SK-N-SH treated with all-trans-retinoic acid at 6 μM for 48 hours (cell line): ENCODE measurements at regions not wholly inside any gene's neighbourhood (a gene's known extent, or its start where the extent isn't known, plus 50 kb on each side); places are given as distances from the start of the nearest gene placed in this dataset.

ENCODE experiments used
- BACH2 ChIP-seq: fragments of 250-450 bp; sonication (Bioruptor Pico); IDR thresholded peaks from 2 replicates; pipeline ENCODE4 v1.9.0; 2021; ENCODE audit warnings: mild to moderate bottlenecking, borderline replicate concordance
- ESRRG ChIP-seq: fragments of 250-450 bp; sonication (Bioruptor Pico); IDR thresholded peaks from 2 replicates; pipeline ENCODE4 v1.6.1; 2021; ENCODE audit warnings: mild to moderate bottlenecking
- GLIS3 ChIP-seq: fragments of 250-450 bp; sonication (Bioruptor Pico); IDR thresholded peaks from 2 replicates; pipeline ENCODE4 v1.5.0; 2020; ENCODE audit warnings: mild to moderate bottlenecking, moderate library complexity
- ISL1 ChIP-seq: fragments of 250-450 bp; sonication (Bioruptor Pico); IDR thresholded peaks from 2 replicates; pipeline ENCODE4 v2.1.2; 2022; ENCODE audit warnings: mild to moderate bottlenecking, moderate library complexity
- OSR1 ChIP-seq: fragments of 250-450 bp; sonication (Bioruptor Pico); IDR thresholded peaks from 2 replicates; pipeline ENCODE4 v1.8.0; 2022; ENCODE audit warnings: moderate library complexity, mild to moderate bottlenecking, inconsistent platforms
- SNAI2 ChIP-seq: fragments of 250-450 bp; sonication (Bioruptor Pico); IDR thresholded peaks from 2 replicates; pipeline ENCODE4 v1.5.0; 2020; ENCODE audit warnings: mild to moderate bottlenecking, moderate library complexity
- TCF4 ChIP-seq: fragments of 250-450 bp; sonication (Bioruptor Pico); IDR thresholded peaks from 2 replicates; pipeline ENCODE4 v1.8.0; 2021; ENCODE audit warnings: mild to moderate bottlenecking, moderate library complexity, borderline replicate concordance
- ZFP3 ChIP-seq: fragments of 250-450 bp; sonication (Bioruptor Pico); IDR thresholded peaks from 2 replicates; pipeline ENCODE4 v1.5.0; 2020; ENCODE audit warnings: mild to moderate bottlenecking, moderate library complexity
- ZFP30 ChIP-seq: fragments of 450-650 bp; formaldehyde crosslinking; IDR thresholded peaks from 2 replicates; pipeline ENCODE4 v1.5.0; 2022; ENCODE audit warnings: mild to moderate bottlenecking, moderate library complexity
- ZNF565 ChIP-seq: fragments of 450-650 bp; formaldehyde crosslinking; conservative IDR thresholded peaks from 2 replicates; pipeline ENCODE4 v1.5.0; 2020; ENCODE audit warnings: low read depth, mild to moderate bottlenecking, moderate library complexity
- ZNF70 ChIP-seq: fragments of 450-650 bp; formaldehyde crosslinking; IDR thresholded peaks from 2 replicates; pipeline ENCODE4 v1.5.0; 2020; ENCODE audit warnings: mild to moderate bottlenecking, moderate library complexity
- TF ChIP-seq, protein P1 (sequence below): fragments of 250-450 bp; sonication (Bioruptor Pico); IDR thresholded peaks from 2 replicates; pipeline ENCODE4 v1.5.1; 2021; ENCODE audit warnings: mild to moderate bottlenecking, moderate library complexity
- TF ChIP-seq, protein P2 (sequence below): fragments of 250-450 bp; sonication (Bioruptor Pico); IDR thresholded peaks from 2 replicates; pipeline ENCODE4 v1.8.0; 2020; ENCODE audit warnings: mild to moderate bottlenecking, moderate library complexity, borderline replicate concordance
- TF ChIP-seq, protein P3 (sequence below): fragments of 250-450 bp; sonication (Bioruptor Pico); IDR thresholded peaks from 2 replicates; pipeline ENCODE4 v1.8.0; 2021; ENCODE audit warnings: low read depth, mild to moderate bottlenecking, moderate library complexity, borderline replicate concordance

DNA sequence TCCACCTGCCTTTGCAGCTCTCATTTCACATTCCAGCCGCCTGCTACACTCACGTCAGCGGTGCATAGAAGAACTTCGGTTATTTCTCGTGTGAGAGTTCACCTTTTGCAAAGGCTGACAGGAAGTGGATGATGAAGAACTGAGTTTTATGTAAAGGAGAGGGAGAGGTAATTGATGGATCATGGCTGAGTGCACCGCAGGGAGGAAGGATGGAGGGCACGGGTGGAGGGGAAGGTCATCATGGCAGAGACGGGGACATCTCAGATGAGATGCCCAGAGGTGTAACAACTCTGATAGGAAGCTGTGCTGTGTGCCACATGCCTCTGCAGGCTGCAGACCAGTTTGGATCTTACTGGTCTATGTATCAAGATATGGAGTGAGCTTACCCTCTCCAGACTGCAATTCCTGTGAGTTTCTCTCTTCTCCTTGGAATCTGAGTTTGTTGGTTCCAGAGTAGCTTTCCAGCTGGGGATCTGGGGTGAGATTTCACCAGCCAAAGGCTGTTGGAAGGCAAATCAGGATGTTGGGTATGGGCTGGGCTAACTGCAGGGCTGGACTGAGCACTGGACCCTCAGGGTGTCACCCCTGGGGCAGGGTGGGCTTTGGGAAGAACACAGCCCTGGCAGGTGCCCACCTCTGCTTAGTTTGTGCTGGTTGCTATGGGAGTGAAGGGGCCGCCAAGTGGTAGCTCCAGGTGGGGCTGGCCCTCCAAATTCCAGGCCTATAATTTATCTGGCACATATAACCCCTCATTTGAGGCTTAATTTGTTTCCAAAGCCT is 777.0 kb downstream of the KCNJ18 start:
- TF ChIP-seq ZFP30, result no peak
- TF ChIP-seq, protein P1, sequence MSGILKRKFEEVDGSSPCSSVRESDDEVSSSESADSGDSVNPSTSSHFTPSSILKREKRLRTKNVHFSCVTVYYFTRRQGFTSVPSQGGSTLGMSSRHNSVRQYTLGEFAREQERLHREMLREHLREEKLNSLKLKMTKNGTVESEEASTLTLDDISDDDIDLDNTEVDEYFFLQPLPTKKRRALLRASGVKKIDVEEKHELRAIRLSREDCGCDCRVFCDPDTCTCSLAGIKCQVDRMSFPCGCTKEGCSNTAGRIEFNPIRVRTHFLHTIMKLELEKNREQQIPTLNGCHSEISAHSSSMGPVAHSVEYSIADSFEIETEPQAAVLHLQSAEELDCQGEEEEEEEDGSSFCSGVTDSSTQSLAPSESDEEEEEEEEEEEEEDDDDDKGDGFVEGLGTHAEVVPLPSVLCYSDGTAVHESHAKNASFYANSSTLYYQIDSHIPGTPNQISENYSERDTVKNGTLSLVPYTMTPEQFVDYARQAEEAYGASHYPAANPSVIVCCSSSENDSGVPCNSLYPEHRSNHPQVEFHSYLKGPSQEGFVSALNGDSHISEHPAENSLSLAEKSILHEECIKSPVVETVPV (CRISPR knock-in tag), result no peak
- TF ChIP-seq ZNF70 (CRISPR knock-in tag), result no peak
- TF ChIP-seq ESRRG, result no peak
- TF ChIP-seq BACH2 (CRISPR knock-in tag), result no peak
- no peak for TF ChIP-seq GLIS3 (CRISPR knock-in tag)
- no peak for TF ChIP-seq OSR1 (CRISPR knock-in tag)
- TF ChIP-seq ZNF565 (CRISPR knock-in tag), result no peak
- TF ChIP-seq, protein P2, sequence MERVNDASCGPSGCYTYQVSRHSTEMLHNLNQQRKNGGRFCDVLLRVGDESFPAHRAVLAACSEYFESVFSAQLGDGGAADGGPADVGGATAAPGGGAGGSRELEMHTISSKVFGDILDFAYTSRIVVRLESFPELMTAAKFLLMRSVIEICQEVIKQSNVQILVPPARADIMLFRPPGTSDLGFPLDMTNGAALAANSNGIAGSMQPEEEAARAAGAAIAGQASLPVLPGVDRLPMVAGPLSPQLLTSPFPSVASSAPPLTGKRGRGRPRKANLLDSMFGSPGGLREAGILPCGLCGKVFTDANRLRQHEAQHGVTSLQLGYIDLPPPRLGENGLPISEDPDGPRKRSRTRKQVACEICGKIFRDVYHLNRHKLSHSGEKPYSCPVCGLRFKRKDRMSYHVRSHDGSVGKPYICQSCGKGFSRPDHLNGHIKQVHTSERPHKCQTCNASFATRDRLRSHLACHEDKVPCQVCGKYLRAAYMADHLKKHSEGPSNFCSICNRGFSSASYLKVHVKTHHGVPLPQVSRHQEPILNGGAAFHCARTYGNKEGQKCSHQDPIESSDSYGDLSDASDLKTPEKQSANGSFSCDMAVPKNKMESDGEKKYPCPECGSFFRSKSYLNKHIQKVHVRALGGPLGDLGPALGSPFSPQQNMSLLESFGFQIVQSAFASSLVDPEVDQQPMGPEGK (CRISPR knock-in tag), result no peak
- no peak for TF ChIP-seq ISL1 (CRISPR knock-in tag)
- no peak for TF ChIP-seq TCF4 (CRISPR knock-in tag)
- no peak for TF ChIP-seq ZFP3
- TF ChIP-seq SNAI2, result no peak
- TF ChIP-seq, protein P3, sequence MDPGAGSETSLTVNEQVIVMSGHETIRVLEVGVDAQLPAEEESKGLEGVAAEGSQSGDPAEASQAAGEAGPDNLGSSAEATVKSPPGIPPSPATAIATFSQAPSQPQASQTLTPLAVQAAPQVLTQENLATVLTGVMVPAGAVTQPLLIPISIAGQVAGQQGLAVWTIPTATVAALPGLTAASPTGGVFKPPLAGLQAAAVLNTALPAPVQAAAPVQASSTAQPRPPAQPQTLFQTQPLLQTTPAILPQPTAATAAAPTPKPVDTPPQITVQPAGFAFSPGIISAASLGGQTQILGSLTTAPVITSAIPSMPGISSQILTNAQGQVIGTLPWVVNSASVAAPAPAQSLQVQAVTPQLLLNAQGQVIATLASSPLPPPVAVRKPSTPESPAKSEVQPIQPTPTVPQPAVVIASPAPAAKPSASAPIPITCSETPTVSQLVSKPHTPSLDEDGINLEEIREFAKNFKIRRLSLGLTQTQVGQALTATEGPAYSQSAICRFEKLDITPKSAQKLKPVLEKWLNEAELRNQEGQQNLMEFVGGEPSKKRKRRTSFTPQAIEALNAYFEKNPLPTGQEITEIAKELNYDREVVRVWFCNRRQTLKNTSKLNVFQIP (CRISPR knock-in tag), result no peak
